SK-N-SH (cell line): ENCODE measurements at regions not wholly inside any gene's neighbourhood (a gene's known extent, or its start where the extent isn't known, plus 50 kb on each side); places are given as distances from the start of the nearest gene placed in this dataset.

ENCODE experiments used
- CTCF ChIP-seq: fragments of 200-600 bp; sonication (generic); IDR thresholded peaks from 2 replicates; pipeline ENCODE4 v1.6.1; 2017; ENCODE audit warnings: antibody characterized with exemption, mild to moderate bottlenecking, moderate library complexity
- ELF1 ChIP-seq: IDR thresholded peaks from 2 replicates; pipeline ENCODE4 v1.4.0; 2012
- MXI1 ChIP-seq: IDR thresholded peaks from 2 replicates; pipeline ENCODE4 v1.6.1; 2012; ENCODE audit warnings: mild to moderate bottlenecking, low read depth, low read length, improper control_type of control experiment
- POLR2AphosphoS5 ChIP-seq: IDR thresholded peaks from 2 replicates; pipeline ENCODE4 v1.6.1; 2012; ENCODE audit warnings: low read depth, low read length
- RCOR1 ChIP-seq: fragments of 150-350 bp; IDR thresholded peaks from 2 replicates; pipeline ENCODE4 v1.6.1; 2017; ENCODE audit warnings: antibody characterized with exemption, low read length
- ZBTB33 ChIP-seq: IDR thresholded peaks from 2 replicates; pipeline ENCODE4 v1.4.0; 2012; ENCODE audit warnings: low read depth, borderline replicate concordance

- TF ChIP-seq RCOR1 (no peak), CTCF (no peak), ZBTB33 (no peak), MXI1 (no peak), ELF1 (no peak), POLR2AphosphoS5 (no peak)
These were observed 85.7 kb upstream of the RNF38 start for GRCh38 chr9:36485647-36486328.
